Erythroblast (primary cell): ENCODE measurements at regions not wholly inside any gene's neighbourhood (a gene's known extent, or its start where the extent isn't known, plus 50 kb on each side); places are given as distances from the start of the nearest gene placed in this dataset.

Source experiments
- GATA1 ChIP-seq: IDR thresholded peaks from 2 replicates; pipeline ENCODE4 v1.6.1; 2011; ENCODE audit warnings: low read depth, mild to moderate bottlenecking, control low read depth, low read length, moderate library complexity
- POLR2A ChIP-seq: IDR thresholded peaks from 2 replicates; pipeline ENCODE4 v1.6.1; 2011; ENCODE audit warnings: mild to moderate bottlenecking, low read length

DNA sequence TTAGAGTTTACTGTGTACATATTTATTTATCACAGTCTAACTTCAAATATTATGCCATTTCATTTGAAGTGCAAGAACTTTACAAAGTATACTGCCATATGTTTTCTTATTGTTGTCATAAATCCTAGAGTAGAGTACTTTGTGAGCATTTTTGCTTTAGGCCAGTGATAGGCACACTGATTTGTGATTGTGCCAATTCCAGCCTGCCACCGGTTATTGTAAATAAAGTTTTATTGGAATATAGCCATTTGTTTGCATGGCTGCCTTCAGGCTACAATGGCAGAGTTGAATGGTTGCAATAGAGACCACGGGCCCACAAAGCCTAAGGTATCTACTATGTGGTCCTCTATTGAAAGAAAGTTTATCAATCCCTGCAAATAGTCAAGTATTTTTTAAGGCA is 175.8 kb upstream of the GALNT2 start:
- TF ChIP-seq POLR2A (no peak), GATA1 (no peak)
